HCT116 (cell line): ENCODE measurements at regions not wholly inside any gene's neighbourhood (a gene's known extent, or its start where the extent isn't known, plus 50 kb on each side); places are given as distances from the start of the nearest gene placed in this dataset.

Experiments used
- ATAC-seq: fragments of 200-7000 bp; cut with Tn5 transposase; 2 replicates; pipeline ENCODE4 v1.9.1; 2020; ENCODE audit warnings: mild to moderate bottlenecking, moderate library complexity
- BruUV-seq: library from RNA; stranded (reverse); fragments of 400-500 nt; replicated peaks from 2 replicates; lab custom pipeline; 2021; lab: Mats Ljungman, UMichigan
- CTCF ChIA-PET: fragments of 300-600 bp; sonication (Branson Sonifier 250); formaldehyde crosslinking; loops from one replicate; lab custom pipeline; 2021; ENCODE audit warnings: antibody characterized with exemption; lab: Charles Lee
- POLR2A ChIA-PET: fragments of 300-600, 350-600 bp; sonication (Branson Sonifier 250); formaldehyde crosslinking; loops from one replicate; lab custom pipeline; 2021; ENCODE audit warnings: antibody characterized with exemption; lab: Charles Lee
- RAD21 ChIA-PET, 2 experiments: fragments of 300-600 bp; sonication (Branson Sonifier 250); formaldehyde crosslinking; loops; one replicate each; lab custom pipeline; 2023; ENCODE audit warnings: low total read pairs in 2 of 2; ENCODE audit not compliant: uncharacterized antibody in 2 of 2, unreplicated experiment in 2 of 2, low non-redundant PET in 1 of 2; lab: Charles Lee
- DNase-seq: peaks from one replicate; pipeline ENCODE4 v3.0.0-alpha.2; 2010; ENCODE audit warnings: low read depth, low spot score
- H2AFZ ChIP-seq: fragments of 200-600 bp; shearing (Covaris generic), sonication (generic); 2 replicates; pipeline ENCODE4 v1.6.1; 2017; ENCODE audit warnings: low read depth, mixed run types, mixed read lengths, antibody characterized with exemption, low read length; ENCODE audit not compliant: poor library complexity, severe bottlenecking
- H3K27ac ChIP-seq: 2 replicates; pipeline ENCODE4 v1.5.1; 2012; ENCODE audit warnings: low read depth, low read length
- H3K27me3 ChIP-seq: fragments of 200-600 bp; sonication (generic); 2 replicates; pipeline ENCODE4 v1.6.1; 2016; ENCODE audit warnings: mixed run types, low read length, mixed read lengths; ENCODE audit not compliant: insufficient read depth
- H3K36me3 ChIP-seq, 2 experiments: fragments of 200-500 bp in 1 of 2; fragments of 200-600 bp in 1 of 2; sonication (Bioruptor generic) in 1 of 2; sonication (generic) in 1 of 2; 2 replicates each; pipeline versions ENCODE4 v1.5.1 to v1.6.1; 2014 to 2016; ENCODE audit warnings: low read length in 2 of 2, inconsistent platforms in 1 of 2, mixed read lengths in 1 of 2, mixed run types in 1 of 2; ENCODE audit not compliant: insufficient read depth in 2 of 2, control insufficient read depth in 1 of 2
- H3K4me1 ChIP-seq, 2 experiments: fragments of 200-600 bp in 1 of 2; sonication (generic) in 1 of 2; 2 replicates each; pipeline versions ENCODE4 v1.5.1 to v1.6.1; 2012 to 2017; ENCODE audit warnings: low read length in 2 of 2, inconsistent platforms in 1 of 2, mild to moderate bottlenecking in 1 of 2, mixed read lengths in 1 of 2, mixed run types in 1 of 2, moderate library complexity in 1 of 2; ENCODE audit not compliant: insufficient read depth in 2 of 2, control insufficient read depth in 1 of 2
- H3K4me2 ChIP-seq: fragments of 200-600 bp; sonication (generic); 2 replicates; pipeline ENCODE4 v1.6.1; 2017; ENCODE audit warnings: mixed run types, low read length, mixed read lengths
- H3K4me3 ChIP-seq, 2 experiments: fragments of 200-600 bp in 1 of 2; sonication (generic) in 1 of 2; replicated peaks in 1 of 2; 2 replicates each; pipeline ENCODE4 v1.5.1; 2011 to 2016; ENCODE audit warnings: low read length in 2 of 2, control low read depth in 1 of 2, low read depth in 1 of 2, mild to moderate bottlenecking in 1 of 2, mixed read lengths in 1 of 2, mixed run types in 1 of 2
- H3K79me2 ChIP-seq: fragments of 200-600 bp; sonication (generic); 2 replicates; pipeline ENCODE4 v1.6.1; 2017; ENCODE audit warnings: mild to moderate bottlenecking, mixed run types, low read length, moderate library complexity, mixed read lengths; ENCODE audit not compliant: insufficient read depth
- H3K9ac ChIP-seq: fragments of 200-600 bp; sonication (generic); 2 replicates; pipeline ENCODE4 v1.6.1; 2016; ENCODE audit warnings: low read length, mixed read lengths
- H3K9me2 ChIP-seq: fragments of 200-600 bp; sonication (generic), shearing (Covaris generic); 2 replicates; pipeline ENCODE4 v1.6.1; 2017; ENCODE audit warnings: mixed run types, mild to moderate bottlenecking, moderate library complexity; ENCODE audit not compliant: insufficient read depth
- H3K9me3 ChIP-seq, 2 experiments: fragments of 200-500 bp in 1 of 2; fragments of 200-600 bp in 1 of 2; sonication (Bioruptor generic) in 1 of 2; sonication (generic) in 1 of 2; 2 replicates each; pipeline ENCODE4 v1.6.1; 2014 to 2017; ENCODE audit warnings: low read length in 2 of 2, mixed read lengths in 2 of 2, inconsistent platforms in 1 of 2, low read depth in 1 of 2, mild to moderate bottlenecking in 1 of 2, mixed run types in 1 of 2, moderate library complexity in 1 of 2; ENCODE audit not compliant: control insufficient read depth in 1 of 2, insufficient read depth in 1 of 2
- H4K20me1 ChIP-seq: fragments of 200-600 bp; sonication (generic), shearing (Covaris generic); 2 replicates; pipeline ENCODE4 v1.6.1; 2017; ENCODE audit warnings: mixed run types, mild to moderate bottlenecking, moderate library complexity; ENCODE audit not compliant: insufficient read depth
- CBX3 ChIP-seq: IDR thresholded peaks from 2 replicates; pipeline ENCODE4 v1.6.1; 2012; ENCODE audit warnings: low read depth
- CEBPB ChIP-seq: IDR thresholded peaks from 2 replicates; pipeline ENCODE4 v1.6.1; 2012; ENCODE audit warnings: low read depth
- EZH2 ChIP-seq: fragments of 200-600 bp; sonication (generic); IDR thresholded peaks from 2 replicates; pipeline ENCODE4 v1.6.1; 2017; ENCODE audit warnings: antibody characterized with exemption, mixed run types
- EZH2phosphoT487 ChIP-seq: fragments of 200-600 bp; IDR thresholded peaks from 2 replicates; pipeline ENCODE4 v1.6.1; 2018; ENCODE audit warnings: antibody characterized with exemption, borderline replicate concordance
- FOSL1 ChIP-seq: IDR thresholded peaks from 2 replicates; pipeline ENCODE4 v1.6.1; 2012; ENCODE audit warnings: low read depth
- POLR2A ChIP-seq: IDR thresholded peaks from 2 replicates; pipeline ENCODE4 v1.7.0; 2011; ENCODE audit warnings: borderline replicate concordance; ENCODE audit not compliant: insufficient read depth, insufficient read length; ENCODE audit errors: extremely low read depth
- POLR2AphosphoS5 ChIP-seq: IDR thresholded peaks from 2 replicates; pipeline ENCODE4 v1.6.1; 2011; ENCODE audit warnings: mild to moderate bottlenecking, low read depth, low read length, moderate library complexity
- SIN3A ChIP-seq: IDR thresholded peaks from 2 replicates; pipeline ENCODE4 v1.6.1; 2012; ENCODE audit warnings: low read depth
- TCF7L2 ChIP-seq: IDR thresholded peaks from 2 replicates; pipeline ENCODE4 v1.7.0; 2011; ENCODE audit warnings: borderline replicate concordance, inconsistent platforms; ENCODE audit not compliant: insufficient read depth, insufficient read length; ENCODE audit errors: extremely low read depth
- YY1 ChIP-seq: IDR thresholded peaks from 2 replicates; pipeline ENCODE4 v1.6.1; 2011; ENCODE audit warnings: low read length, low read depth, moderate library complexity, mild to moderate bottlenecking; ENCODE audit not compliant: insufficient replicate concordance; ENCODE audit errors: extremely low read depth
- ZFX ChIP-seq: fragments of 450-650 bp; IDR thresholded peaks from 2 replicates; pipeline ENCODE4 v1.6.1; 2017
- ZNF274 ChIP-seq: fragments of 200-500 bp; sonication (Bioruptor generic); IDR thresholded peaks from 2 replicates; pipeline ENCODE4 v1.6.1; 2014; ENCODE audit warnings: mild to moderate bottlenecking, low read depth, low read length, inconsistent platforms
- intact Hi-C: fragments of 100-400 bp; cut with micrococcal nuclease; formaldehyde crosslinking; loops from 2 replicates; pipeline ENCODE4 v1.10.0; 2022
- TF ChIP-seq, protein P1 (sequence below), 3 experiments: fragments of 200-600 bp in 1 of 3; sonication (generic) in 1 of 3; IDR thresholded peaks in 2 of 3; conservative IDR thresholded peaks in 1 of 3; 2 replicates each; pipeline ENCODE4 v1.5.1; 2012 to 2017; ENCODE audit warnings: low read depth in 2 of 3, low read length in 2 of 3, antibody characterized with exemption in 1 of 3, borderline replicate concordance in 1 of 3, control low read depth in 1 of 3, mild to moderate bottlenecking in 1 of 3, mixed read lengths in 1 of 3, mixed run types in 1 of 3, moderate library complexity in 1 of 3; ENCODE audit not compliant: insufficient read depth in 1 of 3
- TF ChIP-seq, protein P2 (sequence below): IDR thresholded peaks from 2 replicates; pipeline ENCODE4 v1.6.1; 2012
- TF ChIP-seq, protein P3 (sequence below): IDR thresholded peaks from 2 replicates; pipeline ENCODE4 v1.6.1; 2012; ENCODE audit warnings: low read depth
- TF ChIP-seq, protein P4 (sequence below): IDR thresholded peaks from 2 replicates; pipeline ENCODE4 v1.6.1; 2012

DNA sequence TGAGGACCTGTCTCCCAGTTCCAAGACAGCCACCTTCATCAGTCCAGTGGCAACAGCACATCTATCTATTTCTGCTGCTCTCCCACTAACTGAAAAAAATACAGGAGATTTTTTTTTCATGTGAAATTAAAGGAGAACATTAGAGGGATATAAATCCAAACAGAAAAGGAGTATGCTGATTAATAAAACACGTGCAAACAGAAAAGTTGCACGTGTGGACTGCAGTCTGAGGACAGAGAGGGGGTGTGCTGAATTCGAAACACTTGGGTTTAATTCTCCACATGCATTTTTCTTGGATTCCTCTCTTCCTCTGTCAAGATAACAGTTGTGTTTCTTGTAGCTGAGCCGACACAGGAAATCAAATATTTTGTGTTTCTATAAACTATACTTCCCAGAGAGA is 113.4 kb downstream of the CYRIA start:
- TF ChIP-seq TCF7L2 (no peak), CBX3 (no peak), ZFX (no peak)
- H3K4me1 ChIP-seq: no peaks in the 10 kb centered on the region
- BruUV-seq: no TSS peak
- ChIA-PET CTCF (interaction anchor here (2.2 kb wide), 1 partner anchor 205 kb away, joined by 5 read pairs; no protein-coding TSS in a partner anchor), RAD21 (no interaction called here), POLR2A (no interaction called here)
- no peak overlapping the region for H3K4me3 ChIP-seq
- H3K27ac ChIP-seq: no peak overlapping the region
- no peaks in the 10 kb centered on the region for H3K79me2 ChIP-seq
- H3K27me3 ChIP-seq: peaks cover 5% of the 10 kb centered on the region; the same call in 1 of the 2 replicates
- intact Hi-C loops: loop anchor here (2.0 kb wide), 1 partner anchor 57 kb away; no protein-coding TSS in a partner anchor
- ATAC-seq (no peak), DNase-seq (no peak)
- H2AFZ ChIP-seq: no peak overlapping the region
- no peak overlapping the region for H3K9ac ChIP-seq
- no peaks in the 10 kb centered on the region for H3K9me3 ChIP-seq
- no peaks in the 10 kb centered on the region for H3K9me2 ChIP-seq
- H4K20me1 ChIP-seq: no peaks in the 10 kb centered on the region
- no peaks in the 10 kb centered on the region for H3K36me3 ChIP-seq
- no peak overlapping the region for H3K4me2 ChIP-seq

DNA sequence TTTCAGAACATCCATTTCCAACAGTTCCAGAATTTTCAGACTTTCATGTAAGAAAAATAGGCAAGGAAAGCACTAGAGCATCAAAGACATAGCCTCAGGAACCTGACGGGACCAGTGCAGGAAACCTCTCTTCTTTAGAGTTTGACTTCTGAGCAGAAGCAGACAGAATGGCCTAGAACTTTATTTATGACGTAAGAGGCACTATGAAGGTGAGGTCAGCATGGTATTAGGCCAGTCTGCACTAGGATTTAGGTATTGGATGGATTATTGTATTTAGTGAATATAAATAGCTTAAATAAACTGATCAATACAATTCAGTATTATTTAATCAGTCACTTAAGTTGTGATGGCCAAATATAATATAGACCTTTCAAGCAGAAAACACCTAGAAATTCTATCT is 117.6 kb downstream of the CYRIA start:
- no peak overlapping the region for H3K4me2 ChIP-seq
- no TSS peak for BruUV-seq
- ChIA-PET RAD21 (no interaction called here), POLR2A (no interaction called here), CTCF (no interaction called here)
- no peak for DNase-seq
- H3K79me2 ChIP-seq: no peaks in the 10 kb centered on the region
- intact Hi-C loops: no loop called here
- H3K9ac ChIP-seq: no peak overlapping the region
- H3K27ac ChIP-seq: no peak overlapping the region
- no peaks in the 10 kb centered on the region for H3K9me3 ChIP-seq
- no peak overlapping the region for H2AFZ ChIP-seq
- H3K36me3 ChIP-seq: no peaks in the 10 kb centered on the region
- H3K4me1 ChIP-seq: no peaks in the 10 kb centered on the region
- H4K20me1 ChIP-seq: no peaks in the 10 kb centered on the region
- H3K4me3 ChIP-seq: no peak overlapping the region
- ATAC-seq: no peak
- no peaks in the 10 kb centered on the region for H3K27me3 ChIP-seq
- no peaks in the 10 kb centered on the region for H3K9me2 ChIP-seq
- TF ChIP-seq FOSL1: no peak
- TF ChIP-seq, protein P1, sequence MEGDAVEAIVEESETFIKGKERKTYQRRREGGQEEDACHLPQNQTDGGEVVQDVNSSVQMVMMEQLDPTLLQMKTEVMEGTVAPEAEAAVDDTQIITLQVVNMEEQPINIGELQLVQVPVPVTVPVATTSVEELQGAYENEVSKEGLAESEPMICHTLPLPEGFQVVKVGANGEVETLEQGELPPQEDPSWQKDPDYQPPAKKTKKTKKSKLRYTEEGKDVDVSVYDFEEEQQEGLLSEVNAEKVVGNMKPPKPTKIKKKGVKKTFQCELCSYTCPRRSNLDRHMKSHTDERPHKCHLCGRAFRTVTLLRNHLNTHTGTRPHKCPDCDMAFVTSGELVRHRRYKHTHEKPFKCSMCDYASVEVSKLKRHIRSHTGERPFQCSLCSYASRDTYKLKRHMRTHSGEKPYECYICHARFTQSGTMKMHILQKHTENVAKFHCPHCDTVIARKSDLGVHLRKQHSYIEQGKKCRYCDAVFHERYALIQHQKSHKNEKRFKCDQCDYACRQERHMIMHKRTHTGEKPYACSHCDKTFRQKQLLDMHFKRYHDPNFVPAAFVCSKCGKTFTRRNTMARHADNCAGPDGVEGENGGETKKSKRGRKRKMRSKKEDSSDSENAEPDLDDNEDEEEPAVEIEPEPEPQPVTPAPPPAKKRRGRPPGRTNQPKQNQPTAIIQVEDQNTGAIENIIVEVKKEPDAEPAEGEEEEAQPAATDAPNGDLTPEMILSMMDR (IDR thresholded peaks at IDR 0.05 in 2 of 3, conservative IDR thresholded peaks at IDR 0.05 in 1 of 3; ENCODE audit: borderline replicate concordance in 1 of 3, insufficient read depth in 1 of 3, low read depth in 2 of 3, low read length in 2 of 3): no peak
- TF ChIP-seq, protein P2, sequence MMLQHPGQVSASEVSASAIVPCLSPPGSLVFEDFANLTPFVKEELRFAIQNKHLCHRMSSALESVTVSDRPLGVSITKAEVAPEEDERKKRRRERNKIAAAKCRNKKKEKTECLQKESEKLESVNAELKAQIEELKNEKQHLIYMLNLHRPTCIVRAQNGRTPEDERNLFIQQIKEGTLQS: no peak
- no peak for TF ChIP-seq SIN3A
- TF ChIP-seq ZFX: no peak
- no peak for TF ChIP-seq EZH2
- TF ChIP-seq, protein P3, sequence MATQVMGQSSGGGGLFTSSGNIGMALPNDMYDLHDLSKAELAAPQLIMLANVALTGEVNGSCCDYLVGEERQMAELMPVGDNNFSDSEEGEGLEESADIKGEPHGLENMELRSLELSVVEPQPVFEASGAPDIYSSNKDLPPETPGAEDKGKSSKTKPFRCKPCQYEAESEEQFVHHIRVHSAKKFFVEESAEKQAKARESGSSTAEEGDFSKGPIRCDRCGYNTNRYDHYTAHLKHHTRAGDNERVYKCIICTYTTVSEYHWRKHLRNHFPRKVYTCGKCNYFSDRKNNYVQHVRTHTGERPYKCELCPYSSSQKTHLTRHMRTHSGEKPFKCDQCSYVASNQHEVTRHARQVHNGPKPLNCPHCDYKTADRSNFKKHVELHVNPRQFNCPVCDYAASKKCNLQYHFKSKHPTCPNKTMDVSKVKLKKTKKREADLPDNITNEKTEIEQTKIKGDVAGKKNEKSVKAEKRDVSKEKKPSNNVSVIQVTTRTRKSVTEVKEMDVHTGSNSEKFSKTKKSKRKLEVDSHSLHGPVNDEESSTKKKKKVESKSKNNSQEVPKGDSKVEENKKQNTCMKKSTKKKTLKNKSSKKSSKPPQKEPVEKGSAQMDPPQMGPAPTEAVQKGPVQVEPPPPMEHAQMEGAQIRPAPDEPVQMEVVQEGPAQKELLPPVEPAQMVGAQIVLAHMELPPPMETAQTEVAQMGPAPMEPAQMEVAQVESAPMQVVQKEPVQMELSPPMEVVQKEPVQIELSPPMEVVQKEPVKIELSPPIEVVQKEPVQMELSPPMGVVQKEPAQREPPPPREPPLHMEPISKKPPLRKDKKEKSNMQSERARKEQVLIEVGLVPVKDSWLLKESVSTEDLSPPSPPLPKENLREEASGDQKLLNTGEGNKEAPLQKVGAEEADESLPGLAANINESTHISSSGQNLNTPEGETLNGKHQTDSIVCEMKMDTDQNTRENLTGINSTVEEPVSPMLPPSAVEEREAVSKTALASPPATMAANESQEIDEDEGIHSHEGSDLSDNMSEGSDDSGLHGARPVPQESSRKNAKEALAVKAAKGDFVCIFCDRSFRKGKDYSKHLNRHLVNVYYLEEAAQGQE: no peak
- TF ChIP-seq ZNF274: no peak
- TF ChIP-seq, protein P4, sequence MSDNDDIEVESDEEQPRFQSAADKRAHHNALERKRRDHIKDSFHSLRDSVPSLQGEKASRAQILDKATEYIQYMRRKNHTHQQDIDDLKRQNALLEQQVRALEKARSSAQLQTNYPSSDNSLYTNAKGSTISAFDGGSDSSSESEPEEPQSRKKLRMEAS: no peak
- TF ChIP-seq POLR2AphosphoS5: no peak
- no peak for TF ChIP-seq EZH2phosphoT487
- TF ChIP-seq YY1: no peak
- no peak for TF ChIP-seq POLR2A
- no peak for TF ChIP-seq CEBPB
